ENCODE measurements at regions not wholly inside any gene's neighbourhood (a gene's known extent, or its start where the extent isn't known, plus 50 kb on each side); places are given as distances from the start of the nearest gene placed in this dataset.

GRCh38 chr4:111573386-111573785, 571.9 kb upstream of the FAM241A start:
- in situ Hi-C loops (cut with HindIII; ENCODE audit: low pct_ligation_motif_present, low sequenced_read_pairs): no loop called here
- Histone ChIP-seq H3K4me3 (ENCODE audit: low read depth, low read length) (no peak overlapping the region), H3K27me3 (replicated peaks) (no peaks in the 10 kb centered on the region), H3K36me3 (replicated peaks) (no peaks in the 10 kb centered on the region), H3K27ac (no peak overlapping the region)
- TF ChIP-seq, protein P1, sequence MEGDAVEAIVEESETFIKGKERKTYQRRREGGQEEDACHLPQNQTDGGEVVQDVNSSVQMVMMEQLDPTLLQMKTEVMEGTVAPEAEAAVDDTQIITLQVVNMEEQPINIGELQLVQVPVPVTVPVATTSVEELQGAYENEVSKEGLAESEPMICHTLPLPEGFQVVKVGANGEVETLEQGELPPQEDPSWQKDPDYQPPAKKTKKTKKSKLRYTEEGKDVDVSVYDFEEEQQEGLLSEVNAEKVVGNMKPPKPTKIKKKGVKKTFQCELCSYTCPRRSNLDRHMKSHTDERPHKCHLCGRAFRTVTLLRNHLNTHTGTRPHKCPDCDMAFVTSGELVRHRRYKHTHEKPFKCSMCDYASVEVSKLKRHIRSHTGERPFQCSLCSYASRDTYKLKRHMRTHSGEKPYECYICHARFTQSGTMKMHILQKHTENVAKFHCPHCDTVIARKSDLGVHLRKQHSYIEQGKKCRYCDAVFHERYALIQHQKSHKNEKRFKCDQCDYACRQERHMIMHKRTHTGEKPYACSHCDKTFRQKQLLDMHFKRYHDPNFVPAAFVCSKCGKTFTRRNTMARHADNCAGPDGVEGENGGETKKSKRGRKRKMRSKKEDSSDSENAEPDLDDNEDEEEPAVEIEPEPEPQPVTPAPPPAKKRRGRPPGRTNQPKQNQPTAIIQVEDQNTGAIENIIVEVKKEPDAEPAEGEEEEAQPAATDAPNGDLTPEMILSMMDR (IDR thresholded peaks at IDR 0.05; ENCODE audit: low read depth, low read length, missing control alignments): no peak
- DNase-seq: no peak

DNA sequence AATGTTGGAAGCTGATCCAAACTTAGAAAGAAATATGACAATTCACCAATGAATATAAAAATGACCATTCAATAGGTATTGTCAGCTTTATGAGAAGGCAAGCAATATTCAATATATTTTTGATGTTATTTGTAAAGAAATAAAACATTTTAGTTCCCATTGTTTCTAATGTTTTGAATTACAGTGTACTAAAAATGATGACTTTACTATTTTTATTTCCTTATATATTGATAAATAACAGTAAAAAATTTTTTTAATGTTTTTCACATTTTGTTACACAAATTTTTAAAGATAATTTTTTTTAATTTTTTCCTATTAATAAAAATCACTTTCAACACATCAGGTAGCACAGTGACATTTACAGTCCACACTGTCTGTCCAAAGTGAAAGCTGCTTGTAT, 565.5 kb upstream of the FAM241A start:
- TF ChIP-seq, protein P1 (IDR thresholded peaks at IDR 0.05; ENCODE audit: low read depth, low read length, missing control alignments): no peak
- no peaks in the 10 kb centered on the region for H3K27me3 ChIP-seq (replicated peaks)
- H3K27ac ChIP-seq: no peak overlapping the region
- H3K4me3 ChIP-seq (ENCODE audit: low read depth, low read length): no peak overlapping the region
- H3K36me3 ChIP-seq (replicated peaks): no peaks in the 10 kb centered on the region
- in situ Hi-C loops (cut with HindIII; ENCODE audit: low pct_ligation_motif_present, low sequenced_read_pairs): no loop called here
- no peak for DNase-seq

DNA sequence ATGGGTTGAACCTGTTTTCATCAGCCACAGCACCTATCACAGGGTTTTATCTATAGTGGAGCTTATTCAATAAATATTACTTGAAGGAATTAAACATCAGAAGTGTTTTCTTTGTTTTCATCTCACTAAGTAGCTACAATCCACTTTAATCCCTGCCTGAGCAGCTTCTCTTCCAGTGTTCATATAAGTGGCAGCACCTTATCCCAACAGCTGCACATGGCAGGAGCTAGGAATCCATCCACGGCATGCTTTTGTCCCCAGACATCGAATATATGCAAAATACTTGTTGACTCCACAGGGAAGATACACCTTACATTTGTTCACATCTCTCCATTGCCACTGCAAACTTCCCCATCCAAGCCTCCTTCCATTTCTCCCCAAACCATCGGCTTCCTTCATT, 549.8 kb upstream of the FAM241A start:
- Histone ChIP-seq H3K27ac (no peak overlapping the region), H3K27me3 (replicated peaks) (no peaks in the 10 kb centered on the region), H3K36me3 (replicated peaks) (no peaks in the 10 kb centered on the region), H3K4me3 (ENCODE audit: low read depth, low read length) (no peak overlapping the region)
- in situ Hi-C loops (cut with HindIII; ENCODE audit: low pct_ligation_motif_present, low sequenced_read_pairs): no loop called here
- DNase-seq: no peak
- TF ChIP-seq, protein P1 (IDR thresholded peaks at IDR 0.05; ENCODE audit: low read depth, low read length, missing control alignments): no peak

GRCh38 chr4:111596491-111596890, 548.8 kb upstream of the FAM241A start:
- Histone ChIP-seq H3K27me3 (replicated peaks) (no peaks in the 10 kb centered on the region), H3K4me3 (ENCODE audit: low read depth, low read length) (no peak overlapping the region), H3K27ac (no peak overlapping the region), H3K36me3 (replicated peaks) (no peaks in the 10 kb centered on the region)
- in situ Hi-C loops (cut with HindIII; ENCODE audit: low pct_ligation_motif_present, low sequenced_read_pairs): no loop called here
- DNase-seq: no peak
- TF ChIP-seq, protein P1 (IDR thresholded peaks at IDR 0.05; ENCODE audit: low read depth, low read length, missing control alignments): no peak

- TF ChIP-seq, protein P1 (IDR thresholded peaks at IDR 0.05; ENCODE audit: low read depth, low read length, missing control alignments): no peak
- in situ Hi-C loops (cut with HindIII; ENCODE audit: low pct_ligation_motif_present, low sequenced_read_pairs): no loop called here
- no peak overlapping the region for H3K4me3 ChIP-seq (ENCODE audit: low read depth, low read length)
- no peak overlapping the region for H3K27ac ChIP-seq
- no peak for DNase-seq
- no peaks in the 10 kb centered on the region for H3K27me3 ChIP-seq (replicated peaks)
- H3K36me3 ChIP-seq (replicated peaks): no peaks in the 10 kb centered on the region
These were observed 543.6 kb upstream of the FAM241A start for GRCh38 chr4:111601671-111602070.

GRCh38 chr4:111602848-111603247, 542.4 kb upstream of the FAM241A start:
- no peak for DNase-seq
- TF ChIP-seq, protein P1 (IDR thresholded peaks at IDR 0.05; ENCODE audit: low read depth, low read length, missing control alignments): peak; percentile 6
- Histone ChIP-seq H3K27ac (no peak overlapping the region), H3K36me3 (replicated peaks) (no peaks in the 10 kb centered on the region), H3K4me3 (ENCODE audit: low read depth, low read length) (no peak overlapping the region), H3K27me3 (replicated peaks) (no peaks in the 10 kb centered on the region)
- in situ Hi-C loops (cut with HindIII; ENCODE audit: low pct_ligation_motif_present, low sequenced_read_pairs): no loop called here

Data from brain microvascular endothelial cell (primary cell).